PC-3 (cell line): ENCODE measurements at regions not wholly inside any gene's neighbourhood (a gene's known extent, or its start where the extent isn't known, plus 50 kb on each side); places are given as distances from the start of the nearest gene placed in this dataset.

Source experiments
- EZH2 ChIP-seq: fragments of 300-600 bp; sonication (generic); IDR thresholded peaks from one replicate; pipeline ENCODE4 v1.6.1; 2017; ENCODE audit warnings: antibody characterized with exemption, mild to moderate bottlenecking, low read length; ENCODE audit not compliant: unreplicated experiment
- EZH2phosphoT487 ChIP-seq: fragments of 300-600 bp; sonication (generic); IDR thresholded peaks from 2 replicates; pipeline ENCODE4 v1.6.1; 2018; ENCODE audit warnings: mild to moderate bottlenecking, antibody characterized with exemption, low read length, borderline replicate concordance
- TF ChIP-seq, protein P1 (sequence below): fragments of 300-600 bp; sonication (generic); conservative IDR thresholded peaks from 2 replicates; pipeline ENCODE4 v1.5.1; 2017; ENCODE audit warnings: antibody characterized with exemption, low read depth, mild to moderate bottlenecking, low read length

DNA sequence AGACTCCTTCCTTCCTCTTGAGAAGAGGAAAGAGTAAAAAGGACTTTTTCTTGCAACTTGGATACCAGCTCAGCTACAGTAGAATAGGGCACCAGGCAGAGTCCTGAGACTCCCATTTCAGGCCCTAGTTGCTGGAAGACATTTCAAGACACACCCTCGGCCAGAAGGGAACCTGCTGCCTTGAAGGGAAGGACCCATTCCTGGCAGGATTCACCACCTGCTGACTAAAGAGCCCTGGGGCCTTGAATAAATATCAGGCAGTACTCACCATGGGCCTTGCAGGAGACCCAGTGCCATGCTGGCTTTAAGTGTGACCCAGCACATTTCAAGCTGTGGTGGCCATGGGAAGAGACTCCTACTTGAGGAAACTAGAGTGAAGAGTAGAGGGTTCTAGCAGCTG, 317.6 kb downstream of the DKK2 start:
- TF ChIP-seq, protein P1, sequence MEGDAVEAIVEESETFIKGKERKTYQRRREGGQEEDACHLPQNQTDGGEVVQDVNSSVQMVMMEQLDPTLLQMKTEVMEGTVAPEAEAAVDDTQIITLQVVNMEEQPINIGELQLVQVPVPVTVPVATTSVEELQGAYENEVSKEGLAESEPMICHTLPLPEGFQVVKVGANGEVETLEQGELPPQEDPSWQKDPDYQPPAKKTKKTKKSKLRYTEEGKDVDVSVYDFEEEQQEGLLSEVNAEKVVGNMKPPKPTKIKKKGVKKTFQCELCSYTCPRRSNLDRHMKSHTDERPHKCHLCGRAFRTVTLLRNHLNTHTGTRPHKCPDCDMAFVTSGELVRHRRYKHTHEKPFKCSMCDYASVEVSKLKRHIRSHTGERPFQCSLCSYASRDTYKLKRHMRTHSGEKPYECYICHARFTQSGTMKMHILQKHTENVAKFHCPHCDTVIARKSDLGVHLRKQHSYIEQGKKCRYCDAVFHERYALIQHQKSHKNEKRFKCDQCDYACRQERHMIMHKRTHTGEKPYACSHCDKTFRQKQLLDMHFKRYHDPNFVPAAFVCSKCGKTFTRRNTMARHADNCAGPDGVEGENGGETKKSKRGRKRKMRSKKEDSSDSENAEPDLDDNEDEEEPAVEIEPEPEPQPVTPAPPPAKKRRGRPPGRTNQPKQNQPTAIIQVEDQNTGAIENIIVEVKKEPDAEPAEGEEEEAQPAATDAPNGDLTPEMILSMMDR, result no peak
- no peak for TF ChIP-seq EZH2
- TF ChIP-seq EZH2phosphoT487, result no peak
